ENCODE measurements at regions not wholly inside any gene's neighbourhood (a gene's known extent, or its start where the extent isn't known, plus 50 kb on each side); places are given as distances from the start of the nearest gene placed in this dataset.

DNA sequence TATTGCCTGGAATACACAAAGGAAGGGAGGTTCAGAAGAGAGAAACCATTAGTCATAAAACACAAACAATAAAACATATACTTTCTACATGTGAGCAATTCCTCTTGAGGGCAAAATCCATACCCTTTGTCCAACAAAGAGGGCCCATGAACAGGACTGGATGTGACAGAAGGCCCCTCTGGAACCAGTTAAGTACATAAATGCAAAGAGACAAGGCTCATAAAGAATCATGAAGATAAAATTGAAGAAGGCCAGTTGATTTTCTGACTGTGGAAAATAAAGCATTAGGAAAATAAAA lies 58.3 kb upstream of the CPOX start:
- TF ChIP-seq, protein P1, sequence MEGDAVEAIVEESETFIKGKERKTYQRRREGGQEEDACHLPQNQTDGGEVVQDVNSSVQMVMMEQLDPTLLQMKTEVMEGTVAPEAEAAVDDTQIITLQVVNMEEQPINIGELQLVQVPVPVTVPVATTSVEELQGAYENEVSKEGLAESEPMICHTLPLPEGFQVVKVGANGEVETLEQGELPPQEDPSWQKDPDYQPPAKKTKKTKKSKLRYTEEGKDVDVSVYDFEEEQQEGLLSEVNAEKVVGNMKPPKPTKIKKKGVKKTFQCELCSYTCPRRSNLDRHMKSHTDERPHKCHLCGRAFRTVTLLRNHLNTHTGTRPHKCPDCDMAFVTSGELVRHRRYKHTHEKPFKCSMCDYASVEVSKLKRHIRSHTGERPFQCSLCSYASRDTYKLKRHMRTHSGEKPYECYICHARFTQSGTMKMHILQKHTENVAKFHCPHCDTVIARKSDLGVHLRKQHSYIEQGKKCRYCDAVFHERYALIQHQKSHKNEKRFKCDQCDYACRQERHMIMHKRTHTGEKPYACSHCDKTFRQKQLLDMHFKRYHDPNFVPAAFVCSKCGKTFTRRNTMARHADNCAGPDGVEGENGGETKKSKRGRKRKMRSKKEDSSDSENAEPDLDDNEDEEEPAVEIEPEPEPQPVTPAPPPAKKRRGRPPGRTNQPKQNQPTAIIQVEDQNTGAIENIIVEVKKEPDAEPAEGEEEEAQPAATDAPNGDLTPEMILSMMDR (IDR thresholded peaks at IDR 0.05; ENCODE audit: low read length): no peak
- TF ChIP-seq EZH2 (IDR thresholded peaks at IDR 0.05; ENCODE audit: borderline replicate concordance, low read length): no peak
